Activated naive CD4-positive, alpha-beta T cell treated with Interleukin-2 at 50 U/mL for 16 hours (primary cell): ENCODE measurements at regions not wholly inside any gene's neighbourhood (a gene's known extent, or its start where the extent isn't known, plus 50 kb on each side); places are given as distances from the start of the nearest gene placed in this dataset.

Source experiments
- DNase-seq: peaks from one replicate; pipeline ENCODE4 v3.0.0-alpha.2; 2020

GRCh38 chr4:146998157-146998556 lies 52.5 kb upstream of the TTC29 start:
- no peak for DNase-seq

GRCh38 chr4:147003956-147004809 lies 58.5 kb upstream of the TTC29 start:
- no peak for DNase-seq

GRCh38 chr4:147006229-147006628 lies 60.6 kb upstream of the TTC29 start:
- no peak for DNase-seq

DNA sequence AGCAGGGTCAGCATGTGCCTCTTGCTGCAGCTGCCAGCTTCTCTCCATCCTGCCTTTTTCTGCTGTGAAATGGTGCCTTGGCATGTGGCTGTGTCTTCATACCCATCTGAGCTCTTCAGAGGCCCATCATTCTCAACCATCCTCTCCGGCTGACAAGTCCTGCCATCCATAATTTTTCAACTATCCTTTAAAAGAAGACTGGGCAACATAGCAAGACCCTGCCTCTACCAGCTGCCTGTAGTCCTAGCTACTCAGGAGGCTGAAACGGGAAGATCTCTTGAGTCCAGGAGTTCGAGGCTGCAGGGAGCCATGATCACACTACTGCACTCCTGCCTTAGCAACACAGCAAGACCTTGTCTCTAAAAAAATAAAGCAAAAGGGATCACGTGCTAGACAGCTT lies 64.2 kb upstream of the TTC29 start:
- no peak for DNase-seq

DNA sequence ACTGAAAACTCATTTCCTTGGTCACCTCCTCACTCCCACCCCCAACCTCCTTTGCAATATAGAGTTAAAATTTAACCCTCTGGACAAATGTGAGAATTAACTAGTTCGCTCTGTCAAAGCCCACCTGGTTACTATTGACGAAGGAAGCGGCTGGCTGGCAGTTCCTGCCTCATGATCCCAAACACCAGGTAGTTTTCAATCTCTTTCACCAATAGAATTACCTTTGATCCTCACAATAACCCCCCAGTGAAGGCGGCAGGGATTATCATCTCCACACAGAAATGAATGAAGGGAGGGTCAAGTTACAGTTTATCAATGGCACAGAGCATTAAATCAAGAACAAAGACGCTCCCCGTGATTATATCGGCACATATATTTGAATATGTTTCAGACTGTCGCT lies 65.7 kb upstream of the TTC29 start:
- no peak for DNase-seq

GRCh38 chr4:147012059-147012707 lies 66.5 kb upstream of the TTC29 start:
- DNase-seq, result no peak

GRCh38 chr4:147014946-147015345 lies 69.3 kb upstream of the TTC29 start:
- no peak for DNase-seq

GRCh38 chr4:147015491-147015890 lies 69.8 kb upstream of the TTC29 start:
- DNase-seq, result no peak

DNA sequence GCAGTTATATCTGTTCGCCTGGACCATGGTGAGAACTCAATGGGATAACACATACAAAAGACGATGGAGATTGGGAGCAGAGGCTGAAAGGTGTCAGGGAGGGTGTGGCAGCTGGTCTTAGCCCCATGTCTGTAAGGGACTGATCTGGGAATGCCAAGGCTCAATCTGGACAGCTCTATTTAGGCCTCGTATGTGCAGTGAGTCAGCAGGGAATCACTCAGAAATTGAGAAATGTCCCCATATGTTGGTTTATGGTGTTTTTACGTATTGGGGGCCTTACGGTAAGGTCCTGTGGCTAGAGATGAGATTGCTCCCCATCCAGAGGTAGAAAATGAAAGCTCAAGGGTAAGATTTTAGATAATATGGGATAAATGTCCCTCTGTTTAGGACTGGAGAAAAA lies 71.4 kb upstream of the TTC29 start:
- DNase-seq, result no peak

- DNase-seq, result peak; percentile 37
Measured at GRCh38 chr4:147019091-147019490, 73.4 kb upstream of the TTC29 start.

GRCh38 chr4:147020456-147020855 lies 74.8 kb upstream of the TTC29 start:
- DNase-seq, result no peak

DNA sequence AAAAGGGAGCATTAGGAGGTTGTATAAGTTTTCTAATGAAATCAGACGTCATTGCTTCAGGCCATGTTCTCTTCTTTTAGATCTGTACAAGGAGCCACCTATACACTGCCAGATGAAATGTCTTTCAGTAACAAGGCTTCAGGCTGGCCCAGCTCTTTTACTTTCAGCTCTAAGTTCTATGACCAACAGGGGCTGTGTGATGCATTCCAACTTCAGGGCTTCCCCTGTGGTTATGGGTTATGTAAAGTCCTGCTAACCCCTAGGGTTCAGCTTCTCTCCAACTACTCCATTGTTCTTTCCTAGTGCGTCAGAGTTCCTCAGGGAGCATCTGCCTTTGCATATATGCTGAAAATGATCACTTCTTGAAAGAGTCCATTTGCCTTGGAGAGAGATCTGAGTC lies 79.4 kb upstream of the TTC29 start:
- no peak for DNase-seq

GRCh38 chr4:147029296-147029695 lies 83.6 kb upstream of the TTC29 start:
- no peak for DNase-seq

GRCh38 chr4:147034372-147034771 lies 88.7 kb upstream of the TTC29 start:
- DNase-seq, result no peak

- no peak for DNase-seq
Measured at GRCh38 chr4:147037069-147037468, 91.4 kb upstream of the TTC29 start.

GRCh38 chr4:147039976-147040575 lies 94.4 kb upstream of the TTC29 start:
- no peak for DNase-seq

DNA sequence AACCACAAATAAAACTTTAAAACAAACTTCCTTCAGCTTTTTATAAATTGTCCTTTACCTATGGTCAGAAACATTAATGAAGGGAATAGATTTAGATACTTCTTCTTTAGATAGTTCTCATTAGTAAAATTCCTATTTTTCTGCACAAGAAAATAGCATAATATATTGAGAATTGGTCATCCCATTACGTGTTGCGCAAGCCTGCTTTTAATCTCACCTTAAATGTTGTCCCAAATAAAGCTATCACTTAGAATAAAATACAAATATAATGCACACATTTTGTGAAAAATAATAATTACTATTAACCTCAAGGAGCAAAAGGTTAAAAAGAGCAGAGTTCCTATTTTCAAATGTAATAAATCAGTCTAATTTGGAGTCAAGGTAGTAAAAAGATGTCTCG lies 95.2 kb upstream of the TTC29 start:
- DNase-seq, result no peak

DNA sequence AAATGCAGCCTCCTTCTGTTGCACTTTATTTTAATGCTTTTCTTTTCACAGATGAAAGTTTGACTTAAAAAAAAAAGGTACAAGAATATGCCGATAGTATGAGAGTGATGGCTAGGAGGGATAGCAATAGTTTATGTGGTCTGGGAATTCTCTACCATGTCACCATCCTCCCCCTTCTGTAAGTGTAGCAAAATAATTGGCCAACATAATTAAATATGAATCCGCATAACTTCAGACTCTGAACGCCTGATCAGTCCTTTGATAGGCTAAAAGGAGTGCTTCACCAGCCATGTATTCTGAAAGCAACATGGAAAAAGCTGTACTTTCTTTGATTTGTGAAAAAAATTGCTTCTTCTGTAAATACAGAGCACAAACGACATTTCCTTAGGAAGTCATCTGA lies 95.7 kb upstream of the TTC29 start:
- no peak for DNase-seq

- no peak for DNase-seq
Measured at GRCh38 chr4:147042046-147042445, 96.4 kb upstream of the TTC29 start.

DNA sequence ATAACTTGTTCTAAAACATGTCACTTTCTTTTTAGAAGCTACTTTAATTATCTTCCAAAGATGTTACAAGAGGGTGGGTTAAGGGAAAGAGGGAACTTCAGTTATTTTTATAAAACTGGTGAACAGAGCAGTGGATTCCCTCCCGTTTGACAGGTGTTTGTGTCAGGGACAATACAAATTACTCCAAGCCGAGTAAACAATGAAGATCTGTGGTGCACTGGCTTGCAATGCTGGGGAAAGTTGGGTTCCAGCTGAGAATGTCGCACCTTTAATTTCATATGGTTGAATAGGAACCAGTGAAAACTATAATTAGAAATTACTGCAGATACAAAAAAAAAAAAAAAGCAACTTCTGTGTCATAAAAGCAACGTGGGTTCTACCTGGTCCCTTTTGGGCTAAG lies 98.6 kb upstream of the TTC29 start:
- no peak for DNase-seq

DNA sequence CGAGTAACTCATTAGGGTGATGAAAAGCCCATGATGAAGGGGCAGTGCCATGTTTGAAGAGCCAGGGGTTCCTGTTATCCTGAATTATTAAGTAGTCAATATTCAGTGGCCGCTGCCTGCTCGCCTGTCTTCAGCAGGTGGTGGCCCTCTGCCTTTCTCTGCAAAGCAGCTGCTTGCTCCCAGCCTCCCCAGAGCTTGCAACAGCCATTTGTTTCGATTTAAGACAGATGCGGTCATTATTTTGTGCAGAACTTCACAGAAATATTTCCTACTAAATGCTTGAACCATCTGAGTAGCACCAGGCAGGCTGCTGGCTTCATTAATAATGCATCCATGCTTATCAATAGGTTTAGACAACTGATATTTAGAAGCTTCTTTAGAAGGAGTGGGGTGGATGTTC lies 104.3 kb upstream of the TTC29 start:
- no peak for DNase-seq

DNA sequence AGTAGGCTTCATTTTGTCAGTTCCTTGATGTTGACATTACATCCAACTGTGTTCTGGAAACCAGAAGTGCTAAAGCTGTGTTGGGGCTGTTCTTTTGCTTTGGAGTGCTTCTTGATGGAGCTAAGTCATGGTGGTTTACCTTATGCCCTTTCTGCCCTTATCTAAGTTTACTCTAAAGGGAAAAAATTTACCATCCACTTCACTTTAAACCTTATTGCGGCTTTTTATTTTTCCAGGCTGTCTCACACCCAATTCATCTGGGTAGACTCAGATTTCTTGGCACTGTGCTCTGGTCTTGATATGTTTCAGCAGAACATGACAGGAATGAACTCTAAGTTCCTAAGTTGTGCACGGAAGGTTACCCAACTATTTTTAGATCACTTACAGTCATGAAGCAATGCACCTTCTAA lies 104.7 kb upstream of the TTC29 start:
- no peak for DNase-seq

GRCh38 chr4:147052361-147052760 lies 106.7 kb upstream of the TTC29 start:
- DNase-seq, result no peak

- DNase-seq, result no peak
Measured at GRCh38 chr4:147054228-147054872, 108.7 kb upstream of the TTC29 start.
